ENCODE measurements at regions not wholly inside any gene's neighbourhood (a gene's known extent, or its start where the extent isn't known, plus 50 kb on each side); places are given as distances from the start of the nearest gene placed in this dataset.

DNA sequence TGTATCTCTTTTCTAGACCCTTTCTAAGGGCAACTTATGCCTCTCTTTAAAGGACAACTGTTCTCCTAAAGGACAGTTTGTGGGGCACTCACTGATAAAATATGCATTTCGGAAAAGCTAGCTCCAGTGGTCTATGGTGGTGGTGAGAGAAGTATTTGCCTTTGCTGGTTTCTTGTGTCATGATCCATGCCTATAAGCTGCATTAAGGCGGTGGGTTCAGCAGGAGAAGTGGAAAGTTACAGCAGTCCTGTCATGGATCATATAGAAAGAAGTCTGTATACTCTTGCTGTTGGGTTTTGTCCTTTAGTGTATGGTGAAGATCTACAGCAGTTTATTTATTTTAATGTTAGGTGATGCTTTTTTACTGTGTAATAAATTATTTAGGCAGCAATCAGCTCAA is 563.9 kb upstream of the PSMD7 start:
- H3K36me3 ChIP-seq, result no peaks in the 10 kb centered on the region
- no peak for TF ChIP-seq CTCF (IDR thresholded peaks at IDR 0.05)
- H3K9me3 ChIP-seq, result no peaks in the 10 kb centered on the region
- H3K27me3 ChIP-seq, result no peaks in the 10 kb centered on the region
- no peaks in the 10 kb centered on the region for H3K4me1 ChIP-seq (ENCODE audit: control insufficient read depth in 1 of 2, insufficient read depth in 1 of 2, low read depth in 1 of 2, low read length in 1 of 2)
- H3K27ac ChIP-seq, result no peak overlapping the region
- no peak overlapping the region for H3K4me3 ChIP-seq (ENCODE audit: low read depth in 1 of 2, low read length in 1 of 2)

- H3K4me3 ChIP-seq (ENCODE audit: low read depth in 1 of 2, low read length in 1 of 2), result no peak overlapping the region
- H3K9me3 ChIP-seq, result no peaks in the 10 kb centered on the region
- no peak overlapping the region for H3K27ac ChIP-seq
- no peak for TF ChIP-seq CTCF (IDR thresholded peaks at IDR 0.05)
- no peaks in the 10 kb centered on the region for H3K36me3 ChIP-seq
- no peaks in the 10 kb centered on the region for H3K27me3 ChIP-seq
- H3K4me1 ChIP-seq (ENCODE audit: control insufficient read depth in 1 of 2, insufficient read depth in 1 of 2, low read depth in 1 of 2, low read length in 1 of 2), result no peaks in the 10 kb centered on the region
Measured at GRCh38 chr16:73732143-73732542, 564.5 kb upstream of the PSMD7 start.

DNA sequence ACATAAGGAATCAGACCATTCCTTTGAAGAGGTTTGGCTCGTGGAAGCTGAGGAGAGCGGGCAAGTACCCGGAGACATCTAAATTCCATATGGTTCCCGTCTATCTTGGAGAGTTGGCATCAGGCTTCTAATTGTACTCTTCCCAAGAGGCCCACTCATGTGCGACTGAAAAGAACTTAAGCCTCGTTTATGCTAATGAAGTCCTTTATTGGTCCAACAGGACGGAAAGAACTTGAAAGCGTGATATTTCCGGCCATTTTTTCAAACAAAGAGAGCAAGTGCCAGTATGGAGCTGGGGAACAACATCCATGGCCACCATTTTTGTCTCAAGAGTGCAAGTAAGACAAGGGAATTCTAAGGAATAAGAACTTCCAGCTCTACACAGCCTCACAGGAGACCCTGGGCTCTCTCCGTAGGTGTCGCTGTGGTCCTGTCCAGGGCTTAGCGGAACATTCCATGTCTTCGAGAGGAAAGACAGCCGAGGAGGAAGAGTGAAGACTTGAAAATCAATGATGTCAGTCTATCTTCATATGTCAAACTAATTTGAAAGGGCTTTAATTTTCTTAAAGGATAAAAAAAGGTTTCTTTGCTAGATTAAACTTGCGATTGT is 566.0 kb upstream of the PSMD7 start:
- TF ChIP-seq CTCF (IDR thresholded peaks at IDR 0.05), result no peak
- Histone ChIP-seq H3K27me3 (no peaks in the 10 kb centered on the region), H3K4me1 (ENCODE audit: control insufficient read depth in 1 of 2, insufficient read depth in 1 of 2, low read depth in 1 of 2, low read length in 1 of 2) (no peaks in the 10 kb centered on the region), H3K27ac (no peak overlapping the region), H3K4me3 (ENCODE audit: low read depth in 1 of 2, low read length in 1 of 2) (no peak overlapping the region), H3K9me3 (no peaks in the 10 kb centered on the region), H3K36me3 (no peaks in the 10 kb centered on the region)

DNA sequence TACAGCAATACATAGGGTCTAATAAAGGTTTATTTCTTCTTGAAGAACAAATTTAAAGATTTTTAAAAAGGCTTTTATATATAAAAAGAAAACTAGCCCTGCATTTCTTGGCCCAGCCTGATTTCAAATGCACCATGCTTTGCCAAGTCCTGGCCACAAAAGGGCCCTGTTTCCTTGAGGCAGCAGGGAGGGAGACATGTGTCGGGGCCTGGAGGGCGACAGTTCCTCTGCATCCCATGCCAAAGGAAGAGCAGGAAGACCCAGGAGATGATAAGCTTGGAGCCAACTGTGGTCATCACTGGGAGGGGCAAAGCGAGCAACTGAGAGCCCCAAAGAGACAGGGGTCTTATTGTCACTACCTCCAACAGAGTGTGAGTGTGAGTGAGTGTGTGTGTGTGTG is 571.5 kb upstream of the PSMD7 start:
- H3K27me3 ChIP-seq, result no peaks in the 10 kb centered on the region
- H3K4me1 ChIP-seq (ENCODE audit: control insufficient read depth in 1 of 2, insufficient read depth in 1 of 2, low read depth in 1 of 2, low read length in 1 of 2), result no peaks in the 10 kb centered on the region

GRCh38 chr16:73724503-73724902 is 572.1 kb upstream of the PSMD7 start:
- H3K27ac ChIP-seq, result no peak overlapping the region
- no peaks in the 10 kb centered on the region for H3K36me3 ChIP-seq
- TF ChIP-seq CTCF (IDR thresholded peaks at IDR 0.05), result no peak
- no peaks in the 10 kb centered on the region for H3K9me3 ChIP-seq
- H3K4me1 ChIP-seq (ENCODE audit: control insufficient read depth in 1 of 2, insufficient read depth in 1 of 2, low read depth in 1 of 2, low read length in 1 of 2), result no peaks in the 10 kb centered on the region
- H3K4me3 ChIP-seq (ENCODE audit: low read depth in 1 of 2, low read length in 1 of 2), result no peak overlapping the region
- no peaks in the 10 kb centered on the region for H3K27me3 ChIP-seq

More for the DNA sequence above, 571.5 kb upstream of the PSMD7 start:
- Histone ChIP-seq H3K4me3 (ENCODE audit: low read depth in 1 of 2, low read length in 1 of 2) (no peak overlapping the region), H3K36me3 (no peaks in the 10 kb centered on the region), H3K27ac (no peak overlapping the region), H3K9me3 (no peaks in the 10 kb centered on the region)
- TF ChIP-seq CTCF (IDR thresholded peaks at IDR 0.05), result no peak

Measured in neutrophil (primary cell).